Lung (tissue), 11 donors: ENCODE measurements at regions not wholly inside any gene's neighbourhood (a gene's known extent, or its start where the extent isn't known, plus 50 kb on each side); places are given as distances from the start of the nearest gene placed in this dataset.

Experiments
- ATAC-seq: fragments of 200-7000 bp; cut with Tn5 transposase; one replicate; pipeline ENCODE4 v1.9.1; 2020; ENCODE audit warnings: moderate number of reproducible peaks; ENCODE audit not compliant: insufficient read depth, low FRiP score
- DNase-seq, 3 donors: peaks; one replicate each; pipeline ENCODE4 v3.0.0-alpha.2; 2013 to 2017
- H3K27ac ChIP-seq, 2 donors: one replicate each; pipeline ENCODE4 v1.5.1; 2013; ENCODE audit warnings: mild to moderate bottlenecking in 2 of 2, moderate library complexity in 2 of 2, control low read depth in 1 of 2, inconsistent platforms in 1 of 2, low read depth in 1 of 2, low read length in 1 of 2
- H3K27me3 ChIP-seq, 3 donors: one replicate each; pipeline ENCODE4 v1.5.1; 2013; ENCODE audit warnings: low read length in 2 of 3; ENCODE audit not compliant: control insufficient read depth in 3 of 3, insufficient read depth in 3 of 3
- H3K36me3 ChIP-seq, 4 donors: one replicate each; pipeline ENCODE4 v1.5.1; 2013; ENCODE audit warnings: low read length in 4 of 4, mild to moderate bottlenecking in 1 of 4, moderate library complexity in 1 of 4; ENCODE audit not compliant: control insufficient read depth in 4 of 4, insufficient read depth in 4 of 4
- H3K4me1 ChIP-seq, 5 donors: one replicate each; pipeline ENCODE4 v1.5.1; 2013; ENCODE audit warnings: low read length in 5 of 5, mild to moderate bottlenecking in 2 of 5, moderate library complexity in 1 of 5; ENCODE audit not compliant: control insufficient read depth in 5 of 5, insufficient read depth in 5 of 5
- H3K4me3 ChIP-seq: one replicate; pipeline ENCODE4 v1.5.1; 2013; ENCODE audit warnings: mild to moderate bottlenecking, control low read depth, moderate library complexity
- H3K9ac ChIP-seq, 2 donors: one replicate each; pipeline ENCODE4 v1.5.1; 2013; ENCODE audit warnings: low read length in 2 of 2, control low read depth in 1 of 2; ENCODE audit not compliant: insufficient read depth in 1 of 2
- H3K9me3 ChIP-seq, 4 donors: one replicate each; pipeline ENCODE4 v1.5.1; 2013; ENCODE audit warnings: low read length in 3 of 4, mild to moderate bottlenecking in 1 of 4, moderate library complexity in 1 of 4; ENCODE audit not compliant: control insufficient read depth in 4 of 4, insufficient read depth in 3 of 4
- WGBS, 2 donors: extraction: QIAGEN DNeasy Blood & Tissue Kit; methylation state at CpG; one replicate each; pipeline ENCODE4 v1.1.7; 2013; 5-methylcytosine and 5-hydroxymethylcytosine counted together
- TF ChIP-seq, protein P1 (sequence below): IDR thresholded peaks from 2 replicates; pipeline ENCODE4 v1.5.1; 2012; ENCODE audit warnings: mild to moderate bottlenecking; ENCODE audit errors: control extremely low read depth, extremely low read depth
- donor health status: control.
- donor health status: control.
- donor health status: Bipolar disorder and iron deficiency.
- donor health status: healthy.
- donor health status: DM: yes; HTN: yes; CAD: no.

DNA sequence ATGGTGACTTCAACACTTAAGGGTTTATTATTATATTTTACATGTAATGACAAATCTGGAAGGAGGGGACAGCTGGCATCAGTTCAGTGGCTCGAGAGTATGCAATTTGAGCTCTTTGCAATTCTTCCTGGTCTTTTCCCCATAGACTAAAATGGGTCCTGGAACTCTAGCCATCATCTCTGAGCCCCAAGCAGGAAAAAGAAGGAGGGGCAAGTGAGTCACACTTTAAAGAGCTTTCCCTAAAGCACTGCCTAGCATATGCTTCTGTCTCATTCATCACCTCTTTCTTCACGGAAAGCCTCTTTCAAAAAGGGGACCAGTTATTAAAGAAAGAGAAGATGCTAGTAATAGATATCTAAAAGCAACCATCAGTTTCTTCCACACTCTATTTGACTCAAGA, 466.3 kb downstream of the ZIC1 start:
- no peak for ATAC-seq
- Histone ChIP-seq H3K4me3 (no peak overlapping the region), H3K27ac (no peak overlapping the region)

DNA sequence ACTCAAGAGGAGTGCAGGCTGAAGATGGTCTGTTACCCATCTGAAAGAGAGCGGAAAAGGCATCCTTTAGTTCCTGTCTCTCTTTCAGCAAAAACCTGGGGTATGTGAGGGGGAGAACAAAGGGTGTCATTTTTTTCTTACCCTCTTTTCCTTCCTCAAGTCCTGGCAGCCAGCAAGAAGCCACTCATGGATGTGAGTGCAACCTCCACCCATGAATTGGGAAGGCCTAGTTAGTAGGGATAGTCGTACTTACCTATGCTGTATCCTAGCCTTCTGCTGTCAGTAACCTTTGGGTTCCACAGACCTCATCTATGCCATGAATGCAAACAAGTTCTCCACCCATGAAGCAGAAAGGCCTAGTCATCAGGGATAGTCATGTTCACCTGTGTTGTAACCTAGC, 472.8 kb downstream of the ZIC1 start:
- ATAC-seq (no peak), DNase-seq (no peak)
- Histone ChIP-seq H3K27ac (no peak overlapping the region), H3K27me3 (no peaks in the 10 kb centered on the region), H3K4me1 (no peaks in the 10 kb centered on the region), H3K9ac (no peak overlapping the region), H3K9me3 (peaks cover 0 to 32% (median 25%) of the 10 kb centered on the region in 4 donors), H3K4me3 (no peak overlapping the region), H3K36me3 (no peaks in the 10 kb centered on the region)
- TF ChIP-seq, protein P1, sequence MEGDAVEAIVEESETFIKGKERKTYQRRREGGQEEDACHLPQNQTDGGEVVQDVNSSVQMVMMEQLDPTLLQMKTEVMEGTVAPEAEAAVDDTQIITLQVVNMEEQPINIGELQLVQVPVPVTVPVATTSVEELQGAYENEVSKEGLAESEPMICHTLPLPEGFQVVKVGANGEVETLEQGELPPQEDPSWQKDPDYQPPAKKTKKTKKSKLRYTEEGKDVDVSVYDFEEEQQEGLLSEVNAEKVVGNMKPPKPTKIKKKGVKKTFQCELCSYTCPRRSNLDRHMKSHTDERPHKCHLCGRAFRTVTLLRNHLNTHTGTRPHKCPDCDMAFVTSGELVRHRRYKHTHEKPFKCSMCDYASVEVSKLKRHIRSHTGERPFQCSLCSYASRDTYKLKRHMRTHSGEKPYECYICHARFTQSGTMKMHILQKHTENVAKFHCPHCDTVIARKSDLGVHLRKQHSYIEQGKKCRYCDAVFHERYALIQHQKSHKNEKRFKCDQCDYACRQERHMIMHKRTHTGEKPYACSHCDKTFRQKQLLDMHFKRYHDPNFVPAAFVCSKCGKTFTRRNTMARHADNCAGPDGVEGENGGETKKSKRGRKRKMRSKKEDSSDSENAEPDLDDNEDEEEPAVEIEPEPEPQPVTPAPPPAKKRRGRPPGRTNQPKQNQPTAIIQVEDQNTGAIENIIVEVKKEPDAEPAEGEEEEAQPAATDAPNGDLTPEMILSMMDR, result no peak
- 82 to 83% methylated on average over 2 of the region's 2 CpGs for WGBS, 2 donors

More for the DNA sequence above, 466.3 kb downstream of the ZIC1 start:
- DNase-seq, result no peak
- H3K36me3 ChIP-seq, result no peaks in the 10 kb centered on the region
- WGBS, 2 donors, result 35 to 69% methylated on average over 2 of the region's 2 CpGs
- no peaks in the 10 kb centered on the region for H3K27me3 ChIP-seq
- no peak overlapping the region for H3K9ac ChIP-seq
- peaks cover 0 to 15% (median 4%) of the 10 kb centered on the region in 4 donors for H3K9me3 ChIP-seq
- no peaks in the 10 kb centered on the region for H3K4me1 ChIP-seq
- TF ChIP-seq, protein P1, result no peak

DNA sequence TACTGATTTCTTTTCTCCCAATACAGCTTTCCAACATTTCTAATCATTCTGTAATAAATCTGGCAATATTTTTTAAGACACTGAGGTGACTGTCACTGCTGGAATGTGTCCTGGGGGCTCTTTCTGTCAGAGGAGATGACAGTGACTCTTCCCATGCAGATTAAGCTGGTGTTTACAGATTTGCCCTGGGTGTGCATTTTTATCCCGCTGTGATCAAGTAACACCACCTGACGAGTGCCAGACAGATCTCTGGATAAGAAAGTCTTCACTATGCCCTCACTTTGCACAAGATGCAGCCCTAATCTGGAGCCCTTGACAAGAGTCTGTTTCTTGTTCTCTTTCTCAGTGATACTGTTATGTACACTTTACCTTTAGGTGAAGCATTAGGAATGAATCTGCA, 477.7 kb downstream of the ZIC1 start:
- no peak for ATAC-seq
- H3K9ac ChIP-seq, result no peak overlapping the region
- peaks cover 0 to 15% (median 10%) of the 10 kb centered on the region in 4 donors for H3K9me3 ChIP-seq
- no peaks in the 10 kb centered on the region for H3K36me3 ChIP-seq
- no peak for DNase-seq
- no peaks in the 10 kb centered on the region for H3K27me3 ChIP-seq
- H3K27ac ChIP-seq, result no peak overlapping the region
- no peaks in the 10 kb centered on the region for H3K4me1 ChIP-seq
- 35 to 59% methylated on average over 2 of the region's 2 CpGs for WGBS, 2 donors
- TF ChIP-seq, protein P1, result no peak
- H3K4me3 ChIP-seq, result no peak overlapping the region

DNA sequence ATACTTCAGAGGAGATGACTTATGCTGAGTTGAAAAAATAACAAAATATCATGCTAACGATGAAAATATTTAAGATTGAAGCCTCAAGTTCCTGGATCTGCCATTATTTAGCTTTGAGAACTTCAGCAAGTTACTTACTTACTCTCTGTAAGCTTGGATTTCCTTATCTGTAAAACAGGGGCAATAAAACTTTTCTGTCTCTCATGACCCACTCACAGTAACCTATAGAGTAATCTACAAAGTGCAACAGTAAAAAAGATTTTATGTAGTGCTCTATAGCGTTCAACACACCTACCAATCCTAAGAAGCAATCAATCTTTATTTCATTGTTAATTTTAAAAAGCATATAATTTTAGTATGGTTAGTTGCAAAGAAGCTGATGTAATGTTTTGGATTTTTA, 478.6 kb downstream of the ZIC1 start:
- WGBS, 2 donors, result 76 to 79% methylated on average over 2 of the region's 2 CpGs
- ATAC-seq (no peak), DNase-seq (no peak)
- no peaks in the 10 kb centered on the region for H3K4me1 ChIP-seq
- no peak overlapping the region for H3K4me3 ChIP-seq
- H3K27me3 ChIP-seq, result no peaks in the 10 kb centered on the region
- TF ChIP-seq, protein P1, result no peak
- H3K9me3 ChIP-seq, result peaks cover 0 to 12% (median 3%) of the 10 kb centered on the region in 4 donors
- H3K27ac ChIP-seq, result no peak overlapping the region
- H3K36me3 ChIP-seq, result no peaks in the 10 kb centered on the region
- no peak overlapping the region for H3K9ac ChIP-seq
